Femur (tissue), 1 donor: ENCODE measurements at regions not wholly inside any gene's neighbourhood (a gene's known extent, or its start where the extent isn't known, plus 50 kb on each side); places are given as distances from the start of the nearest gene placed in this dataset.
"Not testable (repeated sequence)": the region's sequence is repeated elsewhere in the genome, so short reads cannot be mapped to it uniquely, and the experiment has no call there.

ENCODE experiments used
- DNase-seq: peaks from one replicate; pipeline ENCODE4 v3.0.0-alpha.2; 2017

- DNase-seq = no peak
Observed at GRCh38 chr9:23006127-23006526, 559.5 kb downstream of the DMRTA1 start.

- no peak for DNase-seq
Observed at GRCh38 chr9:23011669-23012068, 565.0 kb downstream of the DMRTA1 start.

GRCh38 chr9:23015557-23015956, 568.9 kb downstream of the DMRTA1 start:
- DNase-seq = no peak

- no peak for DNase-seq
Observed at GRCh38 chr9:23036416-23036815, 589.8 kb downstream of the DMRTA1 start.

- no peak for DNase-seq
Observed at GRCh38 chr9:23039402-23039801, 592.8 kb downstream of the DMRTA1 start.

GRCh38 chr9:23041466-23041865, 594.8 kb downstream of the DMRTA1 start:
- no peak for DNase-seq

GRCh38 chr9:23044549-23044948, 597.9 kb downstream of the DMRTA1 start:
- no peak for DNase-seq

GRCh38 chr9:23046026-23046425, 599.4 kb downstream of the DMRTA1 start:
- DNase-seq = not testable (repeated sequence)

- no peak for DNase-seq
Observed at GRCh38 chr9:23050548-23050947, 603.9 kb downstream of the DMRTA1 start.

- no peak for DNase-seq
Observed at GRCh38 chr9:23073136-23073535, 626.5 kb downstream of the DMRTA1 start.

GRCh38 chr9:23079798-23080197, 633.2 kb downstream of the DMRTA1 start:
- no peak for DNase-seq

GRCh38 chr9:23081377-23081776, 634.8 kb downstream of the DMRTA1 start:
- no peak for DNase-seq

- DNase-seq = no peak
Observed at GRCh38 chr9:23088932-23089364, 642.3 kb downstream of the DMRTA1 start.

- no peak for DNase-seq
Observed at GRCh38 chr9:23117616-23118015, 671.0 kb downstream of the DMRTA1 start.

- DNase-seq = no peak
Observed at GRCh38 chr9:23120630-23121029, 674.0 kb downstream of the DMRTA1 start.

GRCh38 chr9:23123048-23123632, 676.5 kb downstream of the DMRTA1 start:
- peak; percentile 39 for DNase-seq

GRCh38 chr9:23145467-23145866, 680.6 kb downstream of the ELAVL2 start:
- no peak for DNase-seq

GRCh38 chr9:23153058-23153457, 673.0 kb downstream of the ELAVL2 start:
- DNase-seq = no peak

- DNase-seq = no peak
Observed at GRCh38 chr9:23160491-23160890, 665.5 kb downstream of the ELAVL2 start.

GRCh38 chr9:23160952-23161469, 665.0 kb downstream of the ELAVL2 start:
- no peak for DNase-seq

GRCh38 chr9:23162789-23163188, 663.3 kb downstream of the ELAVL2 start:
- DNase-seq = no peak

- DNase-seq = no peak
Observed at GRCh38 chr9:23171479-23171878, 654.6 kb downstream of the ELAVL2 start.

GRCh38 chr9:23172206-23172605, 653.8 kb downstream of the ELAVL2 start:
- no peak for DNase-seq

GRCh38 chr9:23172979-23173637, 652.9 kb downstream of the ELAVL2 start:
- no peak for DNase-seq

GRCh38 chr9:23194281-23194680, 631.8 kb downstream of the ELAVL2 start:
- DNase-seq = no peak
